WTC11 (cell line): ENCODE measurements at regions not wholly inside any gene's neighbourhood (a gene's known extent, or its start where the extent isn't known, plus 50 kb on each side); places are given as distances from the start of the nearest gene placed in this dataset.

ENCODE experiments used
- ATAC-seq: fragments of 200-7000 bp; cut with Tn5 transposase; 2 replicates; pipeline ENCODE4 v1.10.0; 2021; ENCODE audit warnings: mild to moderate bottlenecking, moderate library complexity
- CTCF ChIA-PET: fragments of 300-600 bp; sonication (Branson Sonifier 250); formaldehyde crosslinking; loops from one replicate; lab custom pipeline; 2021; ENCODE audit warnings: antibody characterized with exemption; lab: Charles Lee
- POLR2A ChIA-PET: fragments of 350-600 bp; sonication (Branson Sonifier 250); formaldehyde crosslinking; loops from one replicate; lab custom pipeline; 2021; ENCODE audit warnings: antibody characterized with exemption; lab: Charles Lee
- DNase-seq: peaks from one replicate; pipeline ENCODE4 v3.0.0; 2021; ENCODE audit warnings: low spot score
- H3K27ac Mint-ChIP-seq: 2 replicates; pipeline ENCODE4 v1.8.0; 2021; ENCODE audit warnings: mixed read lengths
- H3K27me3 Mint-ChIP-seq: 2 replicates; pipeline ENCODE4 v1.8.0; 2021; ENCODE audit warnings: low read depth, mild to moderate bottlenecking, moderate library complexity, mixed read lengths
- H3K36me3 Mint-ChIP-seq: 2 replicates; pipeline ENCODE4 v1.8.0; 2021; ENCODE audit warnings: mixed read lengths
- H3K4me1 Mint-ChIP-seq: 2 replicates; pipeline ENCODE4 v1.8.0; 2022; ENCODE audit warnings: mixed read lengths
- H3K4me3 Mint-ChIP-seq: 2 replicates; pipeline ENCODE4 v1.8.0; 2021; ENCODE audit warnings: mild to moderate bottlenecking, moderate library complexity, mixed read lengths
- H3K9me3 Mint-ChIP-seq: 2 replicates; pipeline ENCODE4 v1.8.0; 2021; ENCODE audit warnings: mixed read lengths
- EMX1 ChIP-seq: fragments of 250-450 bp; sonication (Bioruptor Pico); IDR thresholded peaks from 2 replicates; pipeline ENCODE4 v1.8.0; 2021; ENCODE audit warnings: mild to moderate bottlenecking
- FOXP4 ChIP-seq: sonication (generic); formaldehyde crosslinking; IDR thresholded peaks from 2 replicates; pipeline ENCODE4 v1.8.0; 2022; ENCODE audit warnings: mild to moderate bottlenecking, missing genetic modification reagents
- GABPB1 ChIP-seq: sonication (generic); formaldehyde crosslinking; IDR thresholded peaks from 2 replicates; pipeline ENCODE4 v1.8.1; 2023; ENCODE audit warnings: mild to moderate bottlenecking, missing genetic modification reagents
- GRHL2 ChIP-seq: fragments of 250-450 bp; sonication (Bioruptor Pico); IDR thresholded peaks from 2 replicates; pipeline ENCODE4 v1.8.0; 2022; ENCODE audit warnings: mild to moderate bottlenecking, moderate library complexity; ENCODE audit not compliant: insufficient replicate concordance, severe bottlenecking
- MXD4 ChIP-seq: fragments of 250-450 bp; sonication (Bioruptor Pico); IDR thresholded peaks from 2 replicates; pipeline ENCODE4 v1.8.0; 2021; ENCODE audit warnings: mild to moderate bottlenecking, moderate library complexity, borderline replicate concordance
- NFATC4 ChIP-seq: fragments of 250-450 bp; sonication (Bioruptor Pico); IDR thresholded peaks from 2 replicates; pipeline ENCODE4 v1.9.0; 2021; ENCODE audit warnings: mild to moderate bottlenecking
- NR2C2 ChIP-seq: sonication (generic); formaldehyde crosslinking; IDR thresholded peaks from 2 replicates; pipeline ENCODE4 v1.8.0; 2022; ENCODE audit warnings: mild to moderate bottlenecking, missing genetic modification reagents
- NR3C1 ChIP-seq: sonication (generic); formaldehyde crosslinking; conservative IDR thresholded peaks from 2 replicates; pipeline ENCODE4 v1.8.1; 2023; ENCODE audit warnings: low read depth, mild to moderate bottlenecking, missing genetic modification reagents
- PRDM15 ChIP-seq: sonication (generic); formaldehyde crosslinking; IDR thresholded peaks from 2 replicates; pipeline ENCODE4 v1.8.0; 2022; ENCODE audit warnings: missing genetic modification reagents
- SMAD4 ChIP-seq: sonication (generic); formaldehyde crosslinking; IDR thresholded peaks from 2 replicates; pipeline ENCODE4 v1.8.0; 2022; ENCODE audit warnings: mild to moderate bottlenecking, missing genetic modification reagents
- SOX15 ChIP-seq: fragments of 250-450 bp; sonication (Bioruptor Pico); IDR thresholded peaks from 2 replicates; pipeline ENCODE4 v1.9.0; 2021; ENCODE audit warnings: mild to moderate bottlenecking
- TCF7 ChIP-seq: sonication (generic); formaldehyde crosslinking; IDR thresholded peaks from 2 replicates; pipeline ENCODE4 v1.8.0; 2022; ENCODE audit warnings: mild to moderate bottlenecking, low read depth, missing genetic modification reagents, moderate library complexity
- ZNF263 ChIP-seq: sonication (generic); formaldehyde crosslinking; IDR thresholded peaks from 2 replicates; pipeline ENCODE4 v1.8.1; 2022; ENCODE audit warnings: low read depth, mild to moderate bottlenecking, moderate library complexity, missing genetic modification reagents
- ZNF416 ChIP-seq: fragments of 250-450 bp; sonication (Bioruptor Pico); IDR thresholded peaks from 2 replicates; pipeline ENCODE4 v1.9.0; 2021; ENCODE audit warnings: mild to moderate bottlenecking, inconsistent platforms
- ZNF423 ChIP-seq: fragments of 250-450 bp; sonication (Bioruptor Pico); IDR thresholded peaks from 2 replicates; pipeline ENCODE4 v2.1.2; 2022; ENCODE audit warnings: mild to moderate bottlenecking, moderate library complexity
- ZNF532 ChIP-seq: fragments of 250-450 bp; sonication (Bioruptor Pico); IDR thresholded peaks from 2 replicates; pipeline ENCODE4 v1.9.0; 2021; ENCODE audit warnings: mild to moderate bottlenecking, borderline replicate concordance
- TF ChIP-seq, protein P1 (sequence below): sonication (generic); formaldehyde crosslinking; IDR thresholded peaks from 2 replicates; pipeline ENCODE4 v1.8.1; 2023; ENCODE audit warnings: mild to moderate bottlenecking, missing genetic modification reagents, moderate library complexity
- TF ChIP-seq, protein P2 (sequence below): sonication (generic); formaldehyde crosslinking; IDR thresholded peaks from 2 replicates; pipeline ENCODE4 v1.8.1; 2023; ENCODE audit warnings: mild to moderate bottlenecking, missing genetic modification reagents, borderline replicate concordance

GRCh38 chr4:3354455-3354811, 61.6 kb downstream of the RGS12 start:
- Mint-ChIP-seq H3K4me3 (no peak overlapping the region), H3K27ac (no peak overlapping the region), H3K4me1 (peaks cover under 1% of the 10 kb centered on the region), H3K9me3 (0 out of 2 replicates have a peak, but pooled peaks cover 3% of the 10 kb centered on the region), H3K36me3 (no peaks in the 10 kb centered on the region), H3K27me3 (no peaks in the 10 kb centered on the region; the same call in 1 of the 2 replicates)
- ATAC-seq (no peak), DNase-seq (no peak)
- CTCF ChIA-PET: interaction anchor here (0.9 to 2.0 kb wide), 4 partner anchors 8 to 126 kb away, joined by 3 to 11 read pairs (median 4); no protein-coding TSS in a partner anchor
- POLR2A ChIA-PET: no interaction called here
- TF ChIP-seq NR3C1 (CRISPR knock-in tag) (no peak), GABPB1 (CRISPR knock-in tag) (peak; percentile 86)

- TF ChIP-seq NR2C2 (CRISPR knock-in tag): no peak
- no peak for TF ChIP-seq GABPB1 (CRISPR knock-in tag)
- no peak for TF ChIP-seq FOXP4 (CRISPR knock-in tag)
- TF ChIP-seq SMAD4 (CRISPR knock-in tag): no peak
- TF ChIP-seq TCF7 (CRISPR knock-in tag): no peak
- no peak for TF ChIP-seq GRHL2 (CRISPR knock-in tag)
- no peak for TF ChIP-seq EMX1 (CRISPR knock-in tag)
- no peak for TF ChIP-seq NFATC4 (CRISPR knock-in tag)
- TF ChIP-seq ZNF532 (CRISPR knock-in tag): no peak
- TF ChIP-seq, protein P1, sequence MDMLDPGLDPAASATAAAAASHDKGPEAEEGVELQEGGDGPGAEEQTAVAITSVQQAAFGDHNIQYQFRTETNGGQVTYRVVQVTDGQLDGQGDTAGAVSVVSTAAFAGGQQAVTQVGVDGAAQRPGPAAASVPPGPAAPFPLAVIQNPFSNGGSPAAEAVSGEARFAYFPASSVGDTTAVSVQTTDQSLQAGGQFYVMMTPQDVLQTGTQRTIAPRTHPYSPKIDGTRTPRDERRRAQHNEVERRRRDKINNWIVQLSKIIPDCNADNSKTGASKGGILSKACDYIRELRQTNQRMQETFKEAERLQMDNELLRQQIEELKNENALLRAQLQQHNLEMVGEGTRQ: no peak
- no peak for TF ChIP-seq PRDM15
- no peak for TF ChIP-seq NR3C1 (CRISPR knock-in tag)
- no peak for TF ChIP-seq ZNF416
- TF ChIP-seq, protein P2, sequence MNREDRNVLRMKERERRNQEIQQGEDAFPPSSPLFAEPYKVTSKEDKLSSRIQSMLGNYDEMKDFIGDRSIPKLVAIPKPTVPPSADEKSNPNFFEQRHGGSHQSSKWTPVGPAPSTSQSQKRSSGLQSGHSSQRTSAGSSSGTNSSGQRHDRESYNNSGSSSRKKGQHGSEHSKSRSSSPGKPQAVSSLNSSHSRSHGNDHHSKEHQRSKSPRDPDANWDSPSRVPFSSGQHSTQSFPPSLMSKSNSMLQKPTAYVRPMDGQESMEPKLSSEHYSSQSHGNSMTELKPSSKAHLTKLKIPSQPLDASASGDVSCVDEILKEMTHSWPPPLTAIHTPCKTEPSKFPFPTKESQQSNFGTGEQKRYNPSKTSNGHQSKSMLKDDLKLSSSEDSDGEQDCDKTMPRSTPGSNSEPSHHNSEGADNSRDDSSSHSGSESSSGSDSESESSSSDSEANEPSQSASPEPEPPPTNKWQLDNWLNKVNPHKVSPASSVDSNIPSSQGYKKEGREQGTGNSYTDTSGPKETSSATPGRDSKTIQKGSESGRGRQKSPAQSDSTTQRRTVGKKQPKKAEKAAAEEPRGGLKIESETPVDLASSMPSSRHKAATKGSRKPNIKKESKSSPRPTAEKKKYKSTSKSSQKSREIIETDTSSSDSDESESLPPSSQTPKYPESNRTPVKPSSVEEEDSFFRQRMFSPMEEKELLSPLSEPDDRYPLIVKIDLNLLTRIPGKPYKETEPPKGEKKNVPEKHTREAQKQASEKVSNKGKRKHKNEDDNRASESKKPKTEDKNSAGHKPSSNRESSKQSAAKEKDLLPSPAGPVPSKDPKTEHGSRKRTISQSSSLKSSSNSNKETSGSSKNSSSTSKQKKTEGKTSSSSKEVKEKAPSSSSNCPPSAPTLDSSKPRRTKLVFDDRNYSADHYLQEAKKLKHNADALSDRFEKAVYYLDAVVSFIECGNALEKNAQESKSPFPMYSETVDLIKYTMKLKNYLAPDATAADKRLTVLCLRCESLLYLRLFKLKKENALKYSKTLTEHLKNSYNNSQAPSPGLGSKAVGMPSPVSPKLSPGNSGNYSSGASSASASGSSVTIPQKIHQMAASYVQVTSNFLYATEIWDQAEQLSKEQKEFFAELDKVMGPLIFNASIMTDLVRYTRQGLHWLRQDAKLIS (CRISPR knock-in tag): no peak
- no peak for TF ChIP-seq MXD4 (CRISPR knock-in tag)
- TF ChIP-seq ZNF423: no peak
- TF ChIP-seq ZNF263 (CRISPR knock-in tag): no peak
- no peak for TF ChIP-seq SOX15 (CRISPR knock-in tag)
- 0 out of 2 replicates have a peak, but pooled peaks cover 3% of the 10 kb centered on the region for H3K9me3 Mint-ChIP-seq
- no peak for ATAC-seq
- ChIA-PET POLR2A (no interaction called here), CTCF (interaction anchor here (1.3 to 2.0 kb wide), 2 partner anchors 9 to 79 kb away, joined by 5 to 11 read pairs; no protein-coding TSS in a partner anchor)
- H3K36me3 Mint-ChIP-seq: no peaks in the 10 kb centered on the region
- no peak overlapping the region for H3K4me3 Mint-ChIP-seq
- no peak for DNase-seq
- no peaks in the 10 kb centered on the region; the same call in 1 of the 2 replicates for H3K27me3 Mint-ChIP-seq
- H3K27ac Mint-ChIP-seq: no peak overlapping the region
- H3K4me1 Mint-ChIP-seq: no peaks in the 10 kb centered on the region
Measured at GRCh38 chr4:3355266-3355748, 62.5 kb downstream of the RGS12 start.
